CD4-positive, alpha-beta T cell treated with Interferon alpha-2 for 1 hour (primary cell): ENCODE measurements at regions not wholly inside any gene's neighbourhood (a gene's known extent, or its start where the extent isn't known, plus 50 kb on each side); places are given as distances from the start of the nearest gene placed in this dataset.

Experiments used
- DNase-seq, 2 donors: peaks; one replicate each; pipeline ENCODE4 v3.0.0-alpha.2; 2020 to 2022

DNA sequence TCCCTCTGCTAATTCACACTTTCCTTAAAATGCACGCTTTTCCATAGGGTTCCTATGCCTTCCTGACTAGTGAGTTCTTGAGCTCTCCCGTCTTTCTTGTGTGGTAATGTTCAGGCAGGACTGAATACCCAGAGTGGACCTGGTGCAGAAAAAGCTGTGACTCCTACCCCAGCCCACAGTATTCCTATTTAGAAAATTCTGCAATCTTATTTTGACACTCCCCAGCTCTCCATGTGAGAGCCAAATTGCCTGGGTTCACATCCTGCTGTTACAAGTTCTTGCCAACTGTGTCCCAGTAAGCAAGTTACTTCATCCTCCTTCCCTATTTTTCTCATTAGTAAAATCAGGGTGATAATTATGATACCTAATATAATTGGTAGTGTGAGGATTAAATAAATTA is 290.8 kb upstream of the SLCO3A1 start:
- DNase-seq = no peak

- no peak for DNase-seq
Observed at GRCh38 chr15:91564631-91565030, 288.9 kb upstream of the SLCO3A1 start.

GRCh38 chr15:91566141-91566540 is 287.4 kb upstream of the SLCO3A1 start:
- no peak for DNase-seq

- no peak for DNase-seq
Observed at GRCh38 chr15:91568036-91568435, 285.5 kb upstream of the SLCO3A1 start.

DNA sequence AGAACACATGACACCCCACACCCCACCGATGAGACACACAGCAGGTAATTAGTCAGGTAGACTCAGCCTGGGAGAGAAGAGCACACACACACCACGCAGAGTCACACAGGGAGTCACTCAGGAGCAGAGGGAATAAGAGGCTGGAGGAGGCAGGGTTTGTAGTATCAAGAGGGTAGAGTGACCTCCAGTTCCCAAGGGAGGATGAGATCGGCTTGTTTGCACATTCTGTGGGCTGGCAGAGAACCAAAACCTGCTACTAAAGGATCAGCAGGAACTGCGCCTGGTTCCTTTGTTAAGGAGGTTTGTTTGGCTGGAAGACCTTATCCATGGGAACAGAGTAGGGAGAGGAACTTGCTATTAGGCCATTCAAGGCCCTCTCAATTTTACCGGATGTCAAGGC is 281.4 kb upstream of the SLCO3A1 start:
- DNase-seq = no peak

DNA sequence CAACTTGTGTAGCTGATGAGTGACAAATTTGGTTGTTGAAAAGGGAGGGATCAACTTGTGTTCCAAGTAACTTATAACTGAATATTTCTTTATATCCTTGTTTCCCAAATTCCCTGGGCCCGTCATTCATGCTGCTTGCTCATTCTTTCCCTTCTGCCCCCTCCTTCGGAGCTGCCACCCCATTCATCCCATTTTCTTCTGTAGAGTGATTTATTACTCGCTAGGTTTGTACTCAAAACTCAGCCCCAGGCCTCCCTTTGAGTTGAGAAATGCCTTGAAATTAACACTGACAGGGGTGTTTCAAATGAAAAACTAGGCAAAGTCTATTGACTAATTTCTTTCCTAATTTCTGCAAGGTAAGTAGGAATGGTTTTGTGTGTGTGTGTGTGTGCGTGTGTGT is 277.4 kb upstream of the SLCO3A1 start:
- DNase-seq = no peak

- no peak for DNase-seq
Observed at GRCh38 chr15:91578511-91578910, 275.0 kb upstream of the SLCO3A1 start.

DNA sequence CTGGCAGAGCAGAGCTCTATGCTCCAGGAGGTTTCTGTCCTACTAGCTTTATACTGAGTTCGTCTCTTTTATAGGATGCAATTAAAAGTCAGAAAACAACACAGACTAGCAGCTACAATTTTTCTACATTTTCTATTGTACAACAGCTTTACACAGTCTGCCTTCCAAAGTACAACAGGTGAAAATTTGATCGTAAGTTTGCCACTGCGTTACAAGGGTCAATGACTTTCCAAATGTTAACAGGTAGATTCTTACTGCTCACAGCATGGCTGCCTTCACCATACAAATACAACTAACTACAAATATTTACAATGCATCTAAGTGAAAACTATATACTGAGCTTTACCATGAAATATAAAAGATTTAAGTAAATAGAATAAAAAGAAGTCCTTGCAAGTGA is 268.6 kb upstream of the SLCO3A1 start:
- no peak for DNase-seq

GRCh38 chr15:91586560-91586959 is 266.9 kb upstream of the SLCO3A1 start:
- no peak for DNase-seq

GRCh38 chr15:91589360-91589759 is 264.1 kb upstream of the SLCO3A1 start:
- DNase-seq = peak in 1 of 2 donors; percentile 13

- DNase-seq = no peak
Observed at GRCh38 chr15:91592567-91592966, 260.9 kb upstream of the SLCO3A1 start.

GRCh38 chr15:91593067-91593466 is 260.4 kb upstream of the SLCO3A1 start:
- no peak for DNase-seq

DNA sequence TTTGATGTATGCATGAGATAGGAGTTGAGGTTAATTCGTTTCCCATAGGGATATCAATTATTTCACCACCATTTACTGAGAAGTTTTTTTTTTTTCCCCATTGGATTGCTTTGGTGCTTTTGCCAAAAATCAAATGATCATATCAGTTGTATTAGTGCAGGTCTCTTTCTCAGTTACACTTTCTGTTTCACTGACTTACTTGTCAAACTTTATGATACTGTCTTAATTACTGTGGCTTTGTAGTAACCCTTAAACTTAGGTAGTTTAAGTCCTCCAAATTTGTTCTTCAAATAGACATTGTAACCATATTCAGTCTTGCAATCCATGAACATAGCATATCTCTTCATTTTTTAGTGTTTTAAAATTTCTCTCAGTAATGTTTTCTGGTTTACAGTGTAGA is 259.9 kb upstream of the SLCO3A1 start:
- DNase-seq = no peak

- DNase-seq = no peak
Observed at GRCh38 chr15:91599261-91599660, 254.2 kb upstream of the SLCO3A1 start.

DNA sequence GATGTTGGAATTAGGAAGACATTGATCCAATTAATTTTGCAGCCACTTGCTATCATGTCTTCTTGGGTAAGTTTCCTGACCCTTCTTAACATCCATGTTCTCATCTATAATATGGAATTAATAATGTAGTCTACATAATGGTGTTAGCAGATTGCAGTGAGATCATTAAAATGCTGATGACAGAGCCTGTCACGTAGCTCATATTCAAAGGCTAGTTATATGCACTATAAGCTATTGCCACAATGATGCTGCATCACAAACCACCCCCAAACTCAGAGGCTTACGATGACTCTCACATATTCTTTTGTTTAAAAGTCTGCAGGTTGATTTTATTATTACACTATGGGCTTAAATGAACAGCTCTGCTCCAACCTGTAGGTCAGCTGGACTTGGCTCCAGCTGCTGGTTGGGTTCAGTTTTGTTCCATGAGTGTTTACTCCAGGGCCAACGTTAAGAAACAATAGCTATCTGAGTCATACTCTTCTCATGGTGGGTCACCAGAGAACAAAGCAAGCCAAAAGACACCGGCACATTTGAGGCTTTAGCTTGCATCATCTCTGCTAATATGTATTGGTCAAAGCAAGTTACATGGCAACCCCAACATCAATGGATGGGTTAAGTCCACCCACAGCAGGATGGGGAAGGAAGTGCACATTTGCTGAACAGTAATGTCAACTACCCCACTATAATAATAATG is 250.0 kb upstream of the SLCO3A1 start:
- DNase-seq = no peak

- DNase-seq = no peak
Observed at GRCh38 chr15:91604122-91604521, 249.4 kb upstream of the SLCO3A1 start.

DNA sequence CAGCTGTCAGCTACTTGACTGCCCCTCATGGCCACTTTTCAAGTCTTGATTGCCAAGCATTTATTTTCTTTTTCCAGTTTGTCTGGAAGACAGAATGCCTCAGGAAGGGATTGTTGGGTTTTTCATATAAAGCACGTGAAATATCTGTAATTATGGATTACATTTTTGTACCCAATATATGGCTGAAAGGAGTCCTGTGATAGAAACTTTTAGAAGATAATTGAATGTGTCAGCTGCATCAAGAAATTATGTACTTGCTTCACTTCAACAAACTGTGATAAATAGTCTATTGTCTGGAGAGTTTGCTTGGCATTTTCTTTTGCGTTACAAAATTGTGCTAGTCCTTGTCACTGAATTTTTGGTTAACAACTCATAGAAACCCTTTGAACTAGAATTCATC is 247.9 kb upstream of the SLCO3A1 start:
- DNase-seq = no peak

GRCh38 chr15:91609231-91609630 is 244.3 kb upstream of the SLCO3A1 start:
- DNase-seq = no peak

GRCh38 chr15:91609966-91610365 is 243.5 kb upstream of the SLCO3A1 start:
- no peak for DNase-seq

DNA sequence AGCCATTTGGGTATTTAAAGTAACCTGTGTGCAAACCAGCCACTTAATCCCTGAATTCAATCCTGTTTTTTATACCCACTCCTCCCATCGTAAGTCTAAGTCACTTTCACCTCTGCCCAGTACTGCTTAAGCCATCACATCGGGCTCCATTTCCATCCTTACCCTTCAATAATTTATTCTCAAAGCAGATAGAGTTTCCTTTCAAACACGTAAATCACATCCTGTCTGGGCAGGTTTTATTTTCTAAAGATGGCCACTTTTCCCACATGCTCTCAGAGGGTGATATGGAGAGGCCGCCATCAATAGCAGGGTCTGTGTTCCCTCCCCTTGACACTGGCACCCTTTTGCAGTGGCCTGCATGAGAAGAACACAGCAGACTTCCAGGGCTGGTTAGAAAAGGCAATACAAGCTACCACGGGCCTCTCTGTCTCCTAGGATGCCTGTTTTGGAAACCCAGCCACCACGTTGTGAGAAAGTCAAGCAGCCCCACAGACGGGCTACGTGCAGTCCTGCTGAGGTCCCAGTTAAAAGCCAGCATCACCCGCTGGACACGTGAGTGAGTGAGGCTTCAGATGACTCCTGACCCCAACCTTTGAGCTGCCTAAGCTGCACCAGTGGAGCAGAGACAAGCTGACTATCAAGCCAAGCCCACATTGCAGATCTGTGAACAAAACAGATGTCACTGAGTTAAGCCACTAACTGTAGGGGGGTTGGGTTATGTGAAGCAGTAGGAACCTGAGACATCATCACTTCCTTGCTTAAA is 241.8 kb upstream of the SLCO3A1 start:
- DNase-seq = no peak

DNA sequence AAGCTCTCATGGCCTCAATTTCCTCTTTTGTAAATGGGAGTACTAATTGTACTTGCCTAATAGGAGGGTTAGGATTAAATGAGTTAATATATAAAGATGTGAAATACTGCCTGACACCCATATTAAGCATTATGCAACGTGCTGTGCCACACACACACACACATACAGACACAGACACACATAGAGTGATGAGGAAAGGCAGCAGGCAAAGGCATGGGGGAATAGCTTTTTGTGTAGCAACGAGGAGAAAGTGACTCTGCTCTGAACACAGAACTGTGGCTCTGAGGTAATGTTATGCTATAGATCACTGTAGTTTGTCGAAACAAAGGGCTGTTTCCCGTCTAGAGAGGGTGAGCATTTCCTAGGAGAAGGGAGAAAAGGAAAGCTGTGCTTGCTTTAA is 233.3 kb upstream of the SLCO3A1 start:
- DNase-seq = no peak

GRCh38 chr15:91622235-91622634 is 231.3 kb upstream of the SLCO3A1 start:
- DNase-seq = no peak

DNA sequence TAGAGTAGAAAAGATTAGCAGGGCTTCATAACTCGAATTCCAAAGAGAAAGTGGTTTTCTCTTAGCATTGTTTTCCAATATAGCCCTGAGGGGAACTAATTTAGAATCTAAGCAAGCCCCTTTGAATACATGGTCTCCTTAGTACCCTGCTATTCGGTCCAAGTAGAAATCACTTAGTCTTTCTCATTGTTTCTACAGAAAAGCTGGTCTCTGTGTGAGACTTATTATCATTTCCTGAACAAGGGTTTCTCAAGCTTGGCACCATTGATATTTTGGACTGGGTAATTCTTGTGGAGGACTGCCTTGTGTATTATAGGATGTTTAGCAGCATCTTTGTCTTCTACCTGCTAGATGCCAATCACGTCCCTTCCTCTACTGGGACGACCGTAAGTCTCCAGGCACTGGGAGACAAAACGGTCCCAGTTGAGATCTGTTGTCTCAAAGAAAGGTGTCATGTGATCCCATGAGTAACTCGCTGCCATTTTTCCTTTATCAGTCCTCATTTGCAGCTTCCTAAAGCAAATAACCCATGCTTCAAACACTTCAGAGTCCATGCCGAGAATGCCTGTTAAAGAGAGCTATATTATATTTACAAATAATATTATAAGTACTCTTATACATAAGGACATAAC is 230.7 kb upstream of the SLCO3A1 start:
- DNase-seq = no peak

DNA sequence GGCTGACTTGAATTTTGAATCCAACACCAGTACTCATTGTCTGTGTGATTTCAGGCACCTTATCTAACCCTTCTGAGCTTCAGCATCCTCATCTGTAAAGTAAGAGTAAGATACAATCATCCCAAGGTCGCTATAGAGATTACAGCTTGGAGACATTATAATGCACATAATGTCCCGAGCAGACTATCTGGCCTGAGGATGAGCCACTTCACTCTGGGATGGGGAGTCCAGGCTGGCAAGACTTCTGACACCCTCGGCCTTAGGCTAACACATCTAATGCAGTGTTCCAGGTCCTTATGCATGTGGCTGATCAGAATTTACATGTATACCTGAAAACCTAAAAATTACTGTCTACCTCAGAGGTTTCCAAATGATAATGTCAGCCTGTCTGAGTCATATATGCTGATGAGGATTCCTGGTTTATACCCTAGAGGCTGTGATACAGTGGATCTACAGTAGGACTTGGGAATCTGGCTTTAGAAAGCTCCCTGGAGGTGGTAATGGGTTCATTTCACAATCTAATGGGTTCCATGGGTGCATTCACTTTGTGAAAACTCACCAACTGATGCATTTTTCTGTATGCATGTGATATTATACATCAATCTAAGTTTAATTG is 229.0 kb upstream of the SLCO3A1 start:
- no peak for DNase-seq
